Skeletal muscle tissue (tissue), 3 donors: ENCODE measurements at regions not wholly inside any gene's neighbourhood (a gene's known extent, or its start where the extent isn't known, plus 50 kb on each side); places are given as distances from the start of the nearest gene placed in this dataset.
"Not testable (repeated sequence)": the region's sequence is repeated elsewhere in the genome, so short reads cannot be mapped to it uniquely, and the experiment has no call there.

Source experiments
- H3K27ac ChIP-seq: one replicate; pipeline ENCODE4 v1.7.0; 2013; ENCODE audit warnings: mild to moderate bottlenecking, low read depth, low read length, inconsistent platforms
- H3K27me3 ChIP-seq, 3 donors: one replicate each; pipeline ENCODE4 v1.7.0; 2013; ENCODE audit warnings: low read length in 3 of 3; ENCODE audit not compliant: control insufficient read depth in 3 of 3, insufficient read depth in 3 of 3
- H3K36me3 ChIP-seq, 3 donors: one replicate each; pipeline ENCODE4 v1.7.0; 2013; ENCODE audit warnings: low read length in 3 of 3; ENCODE audit not compliant: control insufficient read depth in 3 of 3, insufficient read depth in 3 of 3
- H3K4me1 ChIP-seq, 3 donors: one replicate each; pipeline ENCODE4 v1.7.0; 2013; ENCODE audit warnings: low read length in 3 of 3, mild to moderate bottlenecking in 3 of 3; ENCODE audit not compliant: control insufficient read depth in 3 of 3, insufficient read depth in 3 of 3
- H3K4me3 ChIP-seq, 3 donors: one replicate each; pipeline ENCODE4 v1.7.0; 2013; ENCODE audit warnings: low read length in 3 of 3
- H3K9ac ChIP-seq, 3 donors: one replicate each; pipeline ENCODE4 v1.7.0; 2013; ENCODE audit warnings: low read length in 3 of 3, mild to moderate bottlenecking in 3 of 3, moderate library complexity in 2 of 3, low read depth in 1 of 3
- H3K9me3 ChIP-seq, 3 donors: one replicate each; pipeline ENCODE4 v1.7.0; 2013; ENCODE audit warnings: low read length in 3 of 3; ENCODE audit not compliant: control insufficient read depth in 3 of 3
- donor health status: Osteomylitis.

DNA sequence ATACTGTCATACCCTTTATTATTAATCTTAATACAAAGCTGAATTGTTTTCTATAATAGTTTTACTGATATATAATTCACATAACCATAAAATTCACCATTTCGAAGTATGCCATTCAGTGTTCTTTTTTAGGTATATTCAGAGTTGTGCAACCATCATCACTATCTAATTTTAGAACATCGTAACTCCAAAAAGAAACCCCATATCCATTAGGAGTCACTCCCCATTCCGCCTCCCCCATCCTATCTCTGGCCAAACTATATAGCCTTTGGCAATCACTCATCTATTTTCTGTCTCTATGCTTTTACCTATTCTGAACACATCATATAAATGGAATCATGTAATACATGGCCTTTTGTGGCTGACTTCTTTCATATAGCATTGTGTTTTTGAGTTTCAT is 169.7 kb upstream of the GALNT15 start:
- no peak overlapping the region for H3K27ac ChIP-seq

DNA sequence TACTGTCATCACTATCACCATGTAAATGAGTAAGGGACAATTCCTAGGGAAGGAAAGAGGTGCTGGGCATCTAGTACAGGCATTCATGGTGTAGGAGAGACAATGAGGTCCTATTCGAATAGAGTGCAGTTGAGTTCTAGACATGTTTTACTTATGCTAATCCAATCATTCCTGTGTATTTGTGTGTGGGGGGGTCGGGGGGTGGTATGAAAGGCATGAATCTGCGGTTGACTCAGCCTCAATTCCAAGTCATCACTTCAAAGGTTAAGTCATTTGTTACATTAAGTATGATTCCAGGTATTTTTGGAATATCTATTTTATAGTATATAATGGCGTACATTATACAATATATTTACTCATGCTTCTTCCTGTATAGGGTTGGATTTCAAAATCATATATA is 163.1 kb upstream of the GALNT15 start:
- Histone ChIP-seq H3K9me3 (no peaks in the 10 kb centered on the region), H3K27me3 (no peaks in the 10 kb centered on the region), H3K4me3 (no peak overlapping the region), H3K27ac (no peak overlapping the region), H3K9ac (no peak overlapping the region), H3K36me3 (peaks cover 0 to 2% (median 0%) of the 10 kb centered on the region in 3 donors), H3K4me1 (no peaks in the 10 kb centered on the region)

More for the DNA sequence above, 169.7 kb upstream of the GALNT15 start:
- Histone ChIP-seq H3K4me1 (peaks cover 0 to 3% (median 0%) of the 10 kb centered on the region in 3 donors), H3K27me3 (no peaks in the 10 kb centered on the region), H3K9ac (no peak overlapping the region), H3K36me3 (peaks cover 0 to 2% (median 0%) of the 10 kb centered on the region in 3 donors), H3K9me3 (no peaks in the 10 kb centered on the region), H3K4me3 (no peak overlapping the region)

DNA sequence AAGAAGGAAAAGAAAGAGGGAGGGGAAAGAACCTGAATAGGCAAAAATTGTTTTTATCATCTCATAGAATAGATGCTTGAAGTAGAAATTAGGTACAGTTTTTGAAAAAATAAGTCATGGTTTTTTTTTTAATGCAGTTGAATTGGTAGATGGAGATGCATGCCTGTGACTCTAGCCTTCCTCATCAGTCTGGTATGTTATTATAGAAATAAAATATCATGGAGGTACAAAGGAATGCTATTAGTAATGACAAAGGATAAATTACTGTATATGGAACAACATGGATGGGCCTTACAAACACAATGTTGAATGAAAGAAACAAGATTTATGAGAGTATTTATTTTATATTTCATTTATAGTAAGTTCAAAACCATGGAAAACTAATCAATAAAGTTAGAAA is 162.4 kb upstream of the GALNT15 start:
- H3K9ac ChIP-seq = no peak overlapping the region
- no peak overlapping the region for H3K27ac ChIP-seq
- no peaks in the 10 kb centered on the region for H3K9me3 ChIP-seq
- no peak overlapping the region for H3K4me3 ChIP-seq
- peaks cover 0 to 2% (median 0%) of the 10 kb centered on the region in 3 donors for H3K36me3 ChIP-seq
- H3K4me1 ChIP-seq = no peaks in the 10 kb centered on the region
- H3K27me3 ChIP-seq = no peaks in the 10 kb centered on the region

DNA sequence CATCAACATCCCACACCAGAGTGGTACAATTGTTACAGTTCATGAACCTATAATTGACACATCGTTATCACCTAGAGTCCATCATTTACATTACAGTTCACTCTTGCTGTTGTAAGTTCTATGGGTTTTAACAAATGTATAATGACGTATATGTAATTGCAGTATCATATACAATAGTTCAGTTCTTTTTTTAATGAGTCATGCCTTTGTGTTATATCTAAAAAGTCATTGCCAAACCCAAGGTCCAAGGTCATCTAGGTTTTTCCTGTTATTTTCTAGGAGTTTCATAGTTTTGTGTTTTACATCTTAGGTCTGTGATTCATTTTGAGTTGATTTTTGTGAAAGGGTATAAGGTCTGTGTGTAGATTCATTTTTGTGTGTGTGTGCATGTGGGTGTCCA is 160.9 kb upstream of the GALNT15 start:
- Histone ChIP-seq H3K4me3 (no peak overlapping the region), H3K36me3 (no peaks in the 10 kb centered on the region), H3K27ac (no peak overlapping the region), H3K9me3 (no peaks in the 10 kb centered on the region), H3K9ac (no peak overlapping the region), H3K27me3 (no peaks in the 10 kb centered on the region), H3K4me1 (no peaks in the 10 kb centered on the region)

DNA sequence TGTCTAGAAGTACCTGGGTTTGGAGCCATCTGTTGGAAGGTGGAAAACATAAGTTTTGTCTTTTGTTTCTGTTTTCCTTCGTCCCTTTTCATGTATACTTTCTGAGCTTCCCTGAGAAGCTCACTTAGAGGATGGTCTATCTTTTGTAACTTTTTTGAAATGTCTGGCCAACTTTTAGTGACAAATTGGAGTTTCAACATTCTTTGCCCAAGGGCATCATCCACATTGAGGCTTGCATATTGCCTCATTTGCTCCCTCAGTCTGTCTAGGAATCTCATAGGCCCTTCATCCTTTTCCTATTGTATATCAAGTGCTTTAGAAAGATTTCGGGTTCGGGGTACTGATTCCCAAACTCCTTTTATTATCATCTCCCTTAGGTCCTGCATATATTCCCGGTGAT is 152.7 kb upstream of the GALNT15 start:
- not testable (repeated sequence) for H3K9ac ChIP-seq, H3K27ac ChIP-seq, H3K36me3 ChIP-seq, H3K27me3 ChIP-seq, H3K4me3 ChIP-seq, H3K9me3 ChIP-seq
- H3K4me1 ChIP-seq = peaks cover 9 to 16% (median 9%) of the 10 kb centered on the region in 3 donors

DNA sequence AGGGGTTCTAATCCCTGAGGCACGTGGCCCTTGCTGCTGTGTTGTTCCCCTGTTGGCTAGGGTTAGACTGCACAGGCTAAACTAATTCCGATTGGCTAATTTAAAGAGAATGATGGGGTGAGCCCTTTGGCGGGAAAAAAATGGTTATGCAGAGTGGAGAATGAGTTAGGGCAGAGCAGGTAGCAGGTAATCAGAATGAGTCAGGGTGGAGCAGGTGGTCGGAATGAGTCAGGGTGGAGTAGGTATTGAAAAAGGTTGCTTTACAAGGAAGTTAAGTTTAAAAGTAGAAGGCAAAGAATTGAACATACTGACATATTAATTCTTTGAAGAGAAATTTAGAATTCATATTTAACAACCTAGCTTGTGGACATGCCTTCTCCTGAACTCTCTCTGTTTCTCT is 150.6 kb upstream of the GALNT15 start:
- H3K27ac ChIP-seq, H3K27me3 ChIP-seq, H3K36me3 ChIP-seq, H3K9me3 ChIP-seq, H3K4me3 ChIP-seq, H3K9ac ChIP-seq: not testable (repeated sequence)
- peaks cover 12 to 21% (median 13%) of the 10 kb centered on the region in 3 donors for H3K4me1 ChIP-seq

DNA sequence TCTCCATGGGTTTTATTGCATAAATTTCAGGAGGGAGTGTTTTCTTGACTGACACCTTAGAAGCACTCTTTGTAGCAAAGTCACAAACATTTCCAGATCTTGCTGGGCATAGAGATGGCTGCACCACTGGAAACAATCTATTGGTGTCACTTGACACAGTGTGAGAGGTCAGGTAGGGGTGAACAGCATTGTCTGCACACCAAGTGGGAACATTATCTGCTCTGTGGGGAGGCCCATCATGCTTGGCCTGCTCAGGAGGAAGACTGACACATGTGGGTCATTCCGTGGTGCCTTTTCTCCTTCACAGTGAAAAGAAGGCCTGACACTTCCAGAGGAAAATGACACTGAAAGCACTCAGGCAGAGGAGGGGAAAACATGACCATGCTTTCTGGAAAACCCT is 149.9 kb upstream of the GALNT15 start:
- Histone ChIP-seq H3K27ac (no peak overlapping the region), H3K9me3 (no peaks in the 10 kb centered on the region), H3K27me3 (no peaks in the 10 kb centered on the region), H3K4me1 (peaks cover 12 to 21% (median 13%) of the 10 kb centered on the region in 3 donors), H3K4me3 (no peak overlapping the region), H3K9ac (no peak overlapping the region), H3K36me3 (peaks cover 0 to 2% (median 0%) of the 10 kb centered on the region in 3 donors)

DNA sequence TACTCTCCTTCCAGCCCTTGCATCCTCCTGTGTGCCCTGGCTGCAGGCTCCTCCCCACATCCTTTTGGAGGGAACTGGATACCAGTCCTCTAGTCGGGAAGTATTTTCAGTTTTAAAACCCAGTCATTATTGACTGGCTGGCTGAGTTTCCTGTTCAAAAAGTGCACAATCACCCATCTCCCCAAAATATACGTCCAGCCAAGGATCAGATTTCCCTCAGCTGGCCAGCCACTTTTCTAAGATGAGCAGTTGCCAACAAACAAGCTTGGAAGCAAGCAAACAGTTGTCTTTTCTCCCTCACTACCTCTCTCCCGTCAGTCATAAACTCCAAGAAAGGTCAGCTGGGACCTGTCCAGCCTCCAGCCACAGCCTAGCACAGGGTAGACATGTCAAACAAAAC is 147.7 kb upstream of the GALNT15 start:
- peak overlapping the region in 1 of 3 donors; percentile 18 for H3K9ac ChIP-seq
- peak overlapping the region; percentile 20 to 37 (median 28) for H3K4me3 ChIP-seq
- peaks cover 12 to 21% (median 13%) of the 10 kb centered on the region in 3 donors for H3K4me1 ChIP-seq
- H3K27me3 ChIP-seq = no peaks in the 10 kb centered on the region
- H3K9me3 ChIP-seq = no peaks in the 10 kb centered on the region
- H3K36me3 ChIP-seq = peaks cover 0 to 2% (median 0%) of the 10 kb centered on the region in 3 donors
- peak overlapping the region; percentile 42 for H3K27ac ChIP-seq

DNA sequence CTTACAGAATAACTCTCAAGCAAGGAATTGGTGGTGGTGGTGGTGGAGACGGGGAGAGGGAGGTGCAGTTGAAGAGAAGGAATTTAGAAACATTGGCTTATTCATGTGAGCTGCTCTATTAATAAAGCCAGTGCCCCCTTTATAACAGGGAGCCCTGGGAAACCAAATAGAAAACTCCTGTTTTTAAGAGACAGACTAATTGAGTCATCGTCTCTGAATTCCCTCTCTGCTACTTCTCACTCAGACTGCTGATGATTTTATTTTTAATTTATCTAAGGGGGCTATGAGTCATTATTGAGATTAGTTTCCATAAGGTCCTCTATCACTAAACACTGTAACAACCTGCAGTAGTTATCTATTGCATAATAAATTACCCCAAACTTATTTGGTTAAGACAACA is 145.9 kb upstream of the GALNT15 start:
- H3K27ac ChIP-seq = no peak overlapping the region
- H3K36me3 ChIP-seq = peaks cover 0 to 2% (median 0%) of the 10 kb centered on the region in 3 donors
- no peaks in the 10 kb centered on the region for H3K9me3 ChIP-seq
- H3K4me3 ChIP-seq = no peak overlapping the region
- no peak overlapping the region for H3K9ac ChIP-seq
- peaks cover 12 to 21% (median 13%) of the 10 kb centered on the region in 3 donors for H3K4me1 ChIP-seq
- no peaks in the 10 kb centered on the region for H3K27me3 ChIP-seq

DNA sequence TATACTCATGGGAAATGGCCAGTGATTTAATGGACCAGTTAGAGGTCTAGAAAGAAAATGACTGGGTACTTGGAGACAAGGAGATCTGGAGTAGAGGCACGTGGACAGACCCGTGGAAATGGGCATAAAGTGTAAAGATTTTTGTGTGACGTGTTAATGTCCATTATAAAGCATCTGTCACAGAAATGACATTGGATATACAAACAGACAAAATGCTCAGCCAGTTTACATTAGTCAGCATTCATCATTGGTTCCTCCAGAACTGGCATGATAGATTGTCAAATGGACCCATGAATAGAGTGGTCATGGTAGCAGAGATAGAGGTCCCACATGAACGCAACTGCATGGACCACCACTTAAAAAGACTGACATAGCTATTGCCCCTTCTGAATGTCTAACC is 144.1 kb upstream of the GALNT15 start:
- H3K27me3 ChIP-seq = no peaks in the 10 kb centered on the region
- no peaks in the 10 kb centered on the region for H3K9me3 ChIP-seq
- H3K4me3 ChIP-seq = no peak overlapping the region

DNA sequence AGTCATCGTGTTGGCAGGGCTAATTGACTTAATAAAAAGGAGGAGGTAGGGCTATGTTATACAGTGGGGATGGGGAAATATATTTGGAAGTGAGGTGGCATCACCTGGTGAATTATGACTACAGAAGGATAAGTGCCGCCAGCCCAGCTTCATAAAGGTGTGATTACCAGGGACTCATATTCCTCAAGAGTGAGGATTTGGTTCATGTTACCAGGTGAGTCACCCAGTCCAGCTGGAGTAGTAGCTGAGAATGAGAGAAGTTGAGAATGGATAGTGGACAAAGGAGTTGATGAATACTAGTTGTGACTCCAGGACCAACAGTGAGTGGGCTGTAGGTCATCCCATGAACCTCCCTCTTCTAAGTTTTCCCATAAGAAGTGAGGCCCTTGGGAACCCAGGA is 143.0 kb upstream of the GALNT15 start:
- Histone ChIP-seq H3K36me3 (no peaks in the 10 kb centered on the region), H3K9ac (no peak overlapping the region), H3K9me3 (no peaks in the 10 kb centered on the region), H3K4me3 (no peak overlapping the region), H3K27me3 (no peaks in the 10 kb centered on the region), H3K27ac (no peak overlapping the region), H3K4me1 (peaks cover 6 to 9% (median 7%) of the 10 kb centered on the region in 3 donors)

More for the DNA sequence above, 144.1 kb upstream of the GALNT15 start:
- Histone ChIP-seq H3K27ac (no peak overlapping the region), H3K9ac (no peak overlapping the region), H3K36me3 (no peaks in the 10 kb centered on the region), H3K4me1 (peaks cover 8 to 14% (median 9%) of the 10 kb centered on the region in 3 donors)
